Prostate gland (tissue), 2 donors: ENCODE measurements at regions not wholly inside any gene's neighbourhood (a gene's known extent, or its start where the extent isn't known, plus 50 kb on each side); places are given as distances from the start of the nearest gene placed in this dataset.

ENCODE experiments used
- CTCF ChIP-seq, 4 experiments: fragments of 200-600 bp in 2 of 4; fragments of 450-650 bp in 2 of 4; sonication (generic) in 2 of 4; IDR thresholded peaks; 1 replicate in 3 of 4; 2 replicates in 1 of 4; pipeline ENCODE4 v1.5.1; 2016 to 2019; ENCODE audit warnings: antibody characterized with exemption in 4 of 4, mild to moderate bottlenecking in 2 of 4, moderate library complexity in 2 of 4
- POLR2A ChIP-seq: fragments of 450-650 bp; IDR thresholded peaks from one replicate; pipeline ENCODE4 v1.6.1; 2016; ENCODE audit warnings: antibody characterized with exemption, mild to moderate bottlenecking
- POLR2AphosphoS5 ChIP-seq: sonication (generic); formaldehyde crosslinking; IDR thresholded peaks from one replicate; pipeline ENCODE4 v1.6.1; 2017; ENCODE audit warnings: antibody characterized with exemption

- TF ChIP-seq POLR2A: no peak
- no peak for TF ChIP-seq CTCF (IDR thresholded peaks at IDR 0.05)
- TF ChIP-seq POLR2AphosphoS5: no peak
Observed at GRCh38 chr7:91468256-91468655, 204.0 kb downstream of the FZD1 start.
